SU-DHL-6 (cell line): ENCODE measurements at regions not wholly inside any gene's neighbourhood (a gene's known extent, or its start where the extent isn't known, plus 50 kb on each side); places are given as distances from the start of the nearest gene placed in this dataset.

Source experiments
- EZH2phosphoT487 ChIP-seq: fragments of 200-600 bp; sonication (generic), shearing (Covaris generic); conservative IDR thresholded peaks from 2 replicates; pipeline ENCODE4 v1.6.1; 2018; ENCODE audit warnings: mild to moderate bottlenecking, antibody characterized with exemption, low read length, moderate library complexity, mixed read lengths
- TF ChIP-seq, protein P1 (sequence below): fragments of 200-600 bp; sonication (generic); IDR thresholded peaks from one replicate; pipeline ENCODE4 v1.5.1; 2017; ENCODE audit warnings: antibody characterized with exemption, mild to moderate bottlenecking, low read length, moderate library complexity; ENCODE audit not compliant: insufficient read depth, poor library complexity, severe bottlenecking

DNA sequence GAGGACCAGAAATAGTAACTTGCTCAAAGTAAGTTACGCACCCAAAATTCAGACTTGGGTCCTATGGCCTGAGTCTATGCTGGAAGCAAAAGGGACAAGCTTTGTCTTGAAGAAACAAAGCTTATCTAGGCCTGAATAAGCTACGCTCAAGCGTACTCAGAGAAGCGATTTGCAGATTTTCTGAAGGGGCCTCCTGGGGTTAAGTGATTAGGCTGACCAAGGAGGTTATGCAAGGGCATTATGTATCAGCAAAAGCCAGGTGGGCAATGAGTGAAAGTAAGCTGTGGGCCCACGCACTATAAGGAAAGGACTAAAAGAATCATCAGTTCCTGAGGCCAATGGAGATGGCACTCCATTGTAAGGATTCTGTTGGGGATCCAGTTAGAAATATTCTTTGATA is 122.1 kb downstream of the SNX18 start:
- TF ChIP-seq, protein P1, sequence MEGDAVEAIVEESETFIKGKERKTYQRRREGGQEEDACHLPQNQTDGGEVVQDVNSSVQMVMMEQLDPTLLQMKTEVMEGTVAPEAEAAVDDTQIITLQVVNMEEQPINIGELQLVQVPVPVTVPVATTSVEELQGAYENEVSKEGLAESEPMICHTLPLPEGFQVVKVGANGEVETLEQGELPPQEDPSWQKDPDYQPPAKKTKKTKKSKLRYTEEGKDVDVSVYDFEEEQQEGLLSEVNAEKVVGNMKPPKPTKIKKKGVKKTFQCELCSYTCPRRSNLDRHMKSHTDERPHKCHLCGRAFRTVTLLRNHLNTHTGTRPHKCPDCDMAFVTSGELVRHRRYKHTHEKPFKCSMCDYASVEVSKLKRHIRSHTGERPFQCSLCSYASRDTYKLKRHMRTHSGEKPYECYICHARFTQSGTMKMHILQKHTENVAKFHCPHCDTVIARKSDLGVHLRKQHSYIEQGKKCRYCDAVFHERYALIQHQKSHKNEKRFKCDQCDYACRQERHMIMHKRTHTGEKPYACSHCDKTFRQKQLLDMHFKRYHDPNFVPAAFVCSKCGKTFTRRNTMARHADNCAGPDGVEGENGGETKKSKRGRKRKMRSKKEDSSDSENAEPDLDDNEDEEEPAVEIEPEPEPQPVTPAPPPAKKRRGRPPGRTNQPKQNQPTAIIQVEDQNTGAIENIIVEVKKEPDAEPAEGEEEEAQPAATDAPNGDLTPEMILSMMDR: no peak
- no peak for TF ChIP-seq EZH2phosphoT487
